ENCODE measurements at regions not wholly inside any gene's neighbourhood (a gene's known extent, or its start where the extent isn't known, plus 50 kb on each side); places are given as distances from the start of the nearest gene placed in this dataset.

DNA sequence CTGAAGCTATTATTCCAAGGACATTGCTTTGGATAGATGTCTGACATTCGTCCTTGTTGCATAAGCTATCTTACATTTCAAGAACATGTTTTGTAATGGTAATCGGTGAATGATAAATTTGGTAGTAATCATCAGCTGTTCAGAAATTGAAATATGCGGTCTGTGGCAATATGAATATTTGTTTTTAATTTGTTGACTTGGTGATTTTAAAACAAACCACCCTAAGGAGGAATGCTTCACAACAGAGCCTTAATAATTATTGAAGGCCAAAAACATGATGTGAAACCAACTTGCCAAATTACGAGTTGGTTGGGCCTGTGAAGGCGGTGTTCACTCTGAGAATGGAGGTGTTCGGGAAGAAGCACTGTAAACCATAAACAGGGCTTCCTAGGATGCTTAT, 149.7 kb upstream of the TUT7 start:
- TF ChIP-seq EZH2phosphoT487 (IDR thresholded peaks at IDR 0.05; ENCODE audit: borderline replicate concordance, low read length) = no peak
- TF ChIP-seq, protein P1, sequence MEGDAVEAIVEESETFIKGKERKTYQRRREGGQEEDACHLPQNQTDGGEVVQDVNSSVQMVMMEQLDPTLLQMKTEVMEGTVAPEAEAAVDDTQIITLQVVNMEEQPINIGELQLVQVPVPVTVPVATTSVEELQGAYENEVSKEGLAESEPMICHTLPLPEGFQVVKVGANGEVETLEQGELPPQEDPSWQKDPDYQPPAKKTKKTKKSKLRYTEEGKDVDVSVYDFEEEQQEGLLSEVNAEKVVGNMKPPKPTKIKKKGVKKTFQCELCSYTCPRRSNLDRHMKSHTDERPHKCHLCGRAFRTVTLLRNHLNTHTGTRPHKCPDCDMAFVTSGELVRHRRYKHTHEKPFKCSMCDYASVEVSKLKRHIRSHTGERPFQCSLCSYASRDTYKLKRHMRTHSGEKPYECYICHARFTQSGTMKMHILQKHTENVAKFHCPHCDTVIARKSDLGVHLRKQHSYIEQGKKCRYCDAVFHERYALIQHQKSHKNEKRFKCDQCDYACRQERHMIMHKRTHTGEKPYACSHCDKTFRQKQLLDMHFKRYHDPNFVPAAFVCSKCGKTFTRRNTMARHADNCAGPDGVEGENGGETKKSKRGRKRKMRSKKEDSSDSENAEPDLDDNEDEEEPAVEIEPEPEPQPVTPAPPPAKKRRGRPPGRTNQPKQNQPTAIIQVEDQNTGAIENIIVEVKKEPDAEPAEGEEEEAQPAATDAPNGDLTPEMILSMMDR (IDR thresholded peaks at IDR 0.05; ENCODE audit: low read depth, low read length, poor library complexity, severe bottlenecking) = no peak

DNA sequence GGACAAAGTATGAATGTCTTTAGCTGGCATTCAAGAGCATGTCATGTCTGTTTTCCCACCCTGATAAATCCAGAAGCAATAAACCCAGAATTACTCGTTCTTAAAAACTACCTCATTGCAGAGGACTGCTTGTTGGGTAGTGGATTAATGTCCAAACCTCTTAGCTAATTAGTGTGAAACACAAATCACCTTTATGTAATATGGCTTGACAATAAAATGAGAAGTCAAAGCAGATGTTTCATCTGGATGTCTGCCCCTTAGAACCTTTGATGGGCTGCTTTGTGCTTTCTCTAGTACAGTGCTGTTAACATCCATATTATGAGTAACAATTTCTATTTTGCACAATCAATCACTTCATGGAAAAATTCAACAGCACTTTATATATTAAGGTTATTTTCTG, 149.1 kb upstream of the TUT7 start:
- Histone ChIP-seq H3K27ac (ENCODE audit: low read depth, low read length) (no peak overlapping the region), H3K9me3 (ENCODE audit: control insufficient read depth, insufficient read depth, low read length) (no peaks in the 10 kb centered on the region), H3K79me2 (ENCODE audit: control insufficient read depth, low read length) (no peaks in the 10 kb centered on the region), H3K4me3 (ENCODE audit: low read length) (no peak overlapping the region), H3K9me2 (replicated peaks; ENCODE audit: control insufficient read depth, low read length) (no peaks in the 10 kb centered on the region), H4K20me1 (ENCODE audit: control insufficient read depth, insufficient read depth, low read depth, low read length) (no peaks in the 10 kb centered on the region), H3K4me1 (ENCODE audit: control insufficient read depth, low read length) (no peaks in the 10 kb centered on the region), H3K36me3 (ENCODE audit: control insufficient read depth, low read length) (no peaks in the 10 kb centered on the region), H3K27me3 (ENCODE audit: control insufficient read depth, low read length) (no peaks in the 10 kb centered on the region), H3K4me2 (ENCODE audit: low read length) (no peak overlapping the region), H3F3A (ENCODE audit: control insufficient read depth, insufficient read depth) (no peaks in the 10 kb centered on the region)
- TF ChIP-seq, protein P1 (IDR thresholded peaks at IDR 0.05; ENCODE audit: low read depth, low read length, poor library complexity, severe bottlenecking) = no peak
- no peak for TF ChIP-seq EZH2phosphoT487 (IDR thresholded peaks at IDR 0.05; ENCODE audit: borderline replicate concordance, low read length)

More for the DNA sequence above, 149.7 kb upstream of the TUT7 start:
- H3K36me3 ChIP-seq (ENCODE audit: control insufficient read depth, low read length) = no peaks in the 10 kb centered on the region
- no peaks in the 10 kb centered on the region for H3K4me1 ChIP-seq (ENCODE audit: control insufficient read depth, low read length)
- no peaks in the 10 kb centered on the region for H3K9me2 ChIP-seq (replicated peaks; ENCODE audit: control insufficient read depth, low read length)
- H4K20me1 ChIP-seq (ENCODE audit: control insufficient read depth, insufficient read depth, low read depth, low read length) = no peaks in the 10 kb centered on the region
- H3K4me2 ChIP-seq (ENCODE audit: low read length) = no peak overlapping the region
- H3K27ac ChIP-seq (ENCODE audit: low read depth, low read length) = no peak overlapping the region
- H3K27me3 ChIP-seq (ENCODE audit: control insufficient read depth, low read length) = no peaks in the 10 kb centered on the region
- no peaks in the 10 kb centered on the region for H3K9me3 ChIP-seq (ENCODE audit: control insufficient read depth, insufficient read depth, low read length)
- H3K4me3 ChIP-seq (ENCODE audit: low read length) = no peak overlapping the region
- H3F3A ChIP-seq (ENCODE audit: control insufficient read depth, insufficient read depth) = no peaks in the 10 kb centered on the region
- no peaks in the 10 kb centered on the region for H3K79me2 ChIP-seq (ENCODE audit: control insufficient read depth, low read length)

DNA sequence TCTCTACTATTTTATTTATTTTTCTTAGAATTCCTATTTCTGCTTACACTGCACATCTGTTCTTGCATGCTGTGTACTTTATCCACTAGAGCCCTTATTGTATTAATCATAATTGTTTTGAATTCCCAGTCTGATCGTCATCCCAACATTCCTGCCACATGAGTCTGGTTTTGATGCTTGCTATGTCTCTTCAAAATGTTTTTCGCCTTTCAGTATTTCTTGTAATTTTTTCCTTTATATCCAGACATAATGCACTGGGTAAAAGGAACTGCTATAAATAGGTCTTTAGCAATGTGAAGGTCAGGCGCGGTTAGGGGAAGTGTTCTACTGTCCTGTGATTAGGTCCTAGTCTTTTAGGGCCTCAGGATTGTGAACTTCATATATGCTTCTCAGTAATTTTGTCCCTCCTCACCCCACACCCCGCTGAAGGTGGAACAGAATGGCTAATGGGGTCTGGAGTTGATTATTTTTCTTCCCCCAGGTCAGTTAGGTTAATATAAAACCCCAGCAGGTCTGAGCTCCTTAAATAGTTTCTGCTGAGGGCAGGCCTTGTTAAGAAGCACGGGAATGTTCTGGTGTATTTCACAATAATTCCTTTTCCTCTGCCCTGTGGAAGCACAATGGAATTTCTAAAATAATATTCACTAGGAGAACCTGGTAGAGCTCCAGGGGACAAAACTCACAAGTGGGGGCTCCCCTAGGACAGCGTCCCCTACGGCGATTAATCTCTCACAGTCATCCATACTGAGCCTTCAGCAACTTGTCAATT, 146.6 kb upstream of the TUT7 start:
- Histone ChIP-seq H3K36me3 (ENCODE audit: control insufficient read depth, low read length) (no peaks in the 10 kb centered on the region), H3K4me3 (ENCODE audit: low read length) (no peak overlapping the region), H4K20me1 (ENCODE audit: control insufficient read depth, insufficient read depth, low read depth, low read length) (no peaks in the 10 kb centered on the region), H3K4me1 (ENCODE audit: control insufficient read depth, low read length) (no peaks in the 10 kb centered on the region), H3K79me2 (ENCODE audit: control insufficient read depth, low read length) (no peaks in the 10 kb centered on the region), H3K27ac (ENCODE audit: low read depth, low read length) (no peak overlapping the region), H3K27me3 (ENCODE audit: control insufficient read depth, low read length) (no peaks in the 10 kb centered on the region), H3K9me2 (replicated peaks; ENCODE audit: control insufficient read depth, low read length) (no peaks in the 10 kb centered on the region), H3F3A (ENCODE audit: control insufficient read depth, insufficient read depth) (no peaks in the 10 kb centered on the region), H3K4me2 (ENCODE audit: low read length) (no peak overlapping the region), H3K9me3 (ENCODE audit: control insufficient read depth, insufficient read depth, low read length) (no peaks in the 10 kb centered on the region)
- TF ChIP-seq, protein P1 (IDR thresholded peaks at IDR 0.05; ENCODE audit: low read depth, low read length, poor library complexity, severe bottlenecking) = no peak
- no peak for TF ChIP-seq EZH2phosphoT487 (IDR thresholded peaks at IDR 0.05; ENCODE audit: borderline replicate concordance, low read length)

Measured in DOHH2 (cell line).